H9 (cell line): ENCODE measurements at regions not wholly inside any gene's neighbourhood (a gene's known extent, or its start where the extent isn't known, plus 50 kb on each side); places are given as distances from the start of the nearest gene placed in this dataset.

Source experiments
- DNase-seq: peaks from one replicate; pipeline ENCODE4 v3.0.0-alpha.2; 2017
- H2AFZ ChIP-seq: one replicate; pipeline ENCODE4 v1.6.1; 2013; ENCODE audit warnings: mild to moderate bottlenecking, low read length, control low read depth, moderate library complexity
- H2AK5ac ChIP-seq: 2 replicates; pipeline ENCODE4 v1.6.1; 2013; ENCODE audit warnings: low read length, control low read depth, mixed read lengths; ENCODE audit not compliant: insufficient read length
- H2BK120ac ChIP-seq: one replicate; pipeline ENCODE4 v1.6.1; 2013; ENCODE audit warnings: low read depth, mild to moderate bottlenecking, low read length, control low read depth, inconsistent platforms; ENCODE audit not compliant: poor library complexity, severe bottlenecking
- H2BK12ac ChIP-seq: 2 replicates; pipeline ENCODE4 v1.6.1; 2013; ENCODE audit warnings: low read length, control low read depth, mixed read lengths, low read depth; ENCODE audit not compliant: insufficient read length
- H2BK15ac ChIP-seq: 2 replicates; pipeline ENCODE4 v1.6.1; 2013; ENCODE audit warnings: low read depth, low read length, control low read depth
- H2BK20ac ChIP-seq: one replicate; pipeline ENCODE4 v1.6.1; 2013; ENCODE audit warnings: low read depth, mild to moderate bottlenecking, low read length, control low read depth, inconsistent platforms; ENCODE audit not compliant: poor library complexity, severe bottlenecking
- H2BK5ac ChIP-seq: 2 replicates; pipeline ENCODE4 v1.6.1; 2013; ENCODE audit warnings: low read length, control low read depth, mixed read lengths; ENCODE audit not compliant: insufficient read length
- H3K14ac ChIP-seq: 2 replicates; pipeline ENCODE4 v1.6.1; 2013; ENCODE audit warnings: low read length, control low read depth; ENCODE audit not compliant: insufficient read depth
- H3K18ac ChIP-seq: 2 replicates; pipeline ENCODE4 v1.6.1; 2013; ENCODE audit warnings: low read depth, mild to moderate bottlenecking, mixed read lengths, low read length, control low read depth; ENCODE audit not compliant: insufficient read length
- H3K23ac ChIP-seq: 2 replicates; pipeline ENCODE4 v1.6.1; 2013; ENCODE audit warnings: low read length, control low read depth, mixed read lengths, low read depth; ENCODE audit not compliant: insufficient read length
- H3K23me2 ChIP-seq: 2 replicates; pipeline ENCODE4 v1.6.1; 2013; ENCODE audit warnings: low read depth, mild to moderate bottlenecking, mixed read lengths, low read length, control low read depth; ENCODE audit not compliant: insufficient read length, poor library complexity, severe bottlenecking
- H3K27ac ChIP-seq: 2 replicates; pipeline ENCODE4 v1.5.1; 2013; ENCODE audit warnings: low read length, control low read depth, mixed read lengths, low read depth; ENCODE audit not compliant: insufficient read length
- H3K27me3 ChIP-seq: 2 replicates; pipeline ENCODE4 v1.6.1; 2013; ENCODE audit warnings: low read length, control low read depth, inconsistent platforms; ENCODE audit not compliant: insufficient read depth
- H3K4ac ChIP-seq: 2 replicates; pipeline ENCODE4 v1.6.1; 2013; ENCODE audit warnings: low read depth, mild to moderate bottlenecking, control low read depth, inconsistent platforms, low read length, moderate library complexity
- H3K4me1 ChIP-seq: 2 replicates; pipeline ENCODE4 v1.6.1; 2013; ENCODE audit warnings: low read length, control low read depth, inconsistent platforms; ENCODE audit not compliant: insufficient read depth
- H3K4me2 ChIP-seq: 2 replicates; pipeline ENCODE4 v1.6.1; 2013; ENCODE audit warnings: low read length, control low read depth, mixed read lengths; ENCODE audit not compliant: insufficient read length, insufficient read depth
- H3K56ac ChIP-seq: 2 replicates; pipeline ENCODE4 v1.6.1; 2013; ENCODE audit warnings: low read depth, mild to moderate bottlenecking, mixed read lengths, low read length, control low read depth; ENCODE audit not compliant: insufficient read length
- H3K79me1 ChIP-seq: 2 replicates; pipeline ENCODE4 v1.6.1; 2013; ENCODE audit warnings: low read depth, mild to moderate bottlenecking, moderate library complexity, low read length, control low read depth, inconsistent platforms; ENCODE audit not compliant: insufficient read depth, poor library complexity, severe bottlenecking
- H3K79me2 ChIP-seq: 2 replicates; pipeline ENCODE4 v1.6.1; 2013; ENCODE audit warnings: low read length, control low read depth, inconsistent platforms; ENCODE audit not compliant: insufficient read depth
- H3K9ac ChIP-seq: 2 replicates; pipeline ENCODE4 v1.6.1; 2013; ENCODE audit warnings: low read length, control low read depth, mixed read lengths; ENCODE audit not compliant: insufficient read length; ENCODE audit errors: extremely low read depth
- H3K9me3 ChIP-seq: one replicate; pipeline ENCODE4 v1.6.1; 2013; ENCODE audit warnings: low read depth, low read length, inconsistent platforms; ENCODE audit not compliant: control insufficient read depth
- H3T11ph ChIP-seq: one replicate; pipeline ENCODE4 v1.6.1; 2013; ENCODE audit warnings: mild to moderate bottlenecking, low read length, control low read depth, inconsistent platforms
- H4K20me1 ChIP-seq: one replicate; pipeline ENCODE4 v1.6.1; 2013; ENCODE audit not compliant: control insufficient read depth, insufficient read length, insufficient read depth
- H4K5ac ChIP-seq: 2 replicates; pipeline ENCODE4 v1.6.1; 2013; ENCODE audit warnings: low read depth, mild to moderate bottlenecking, mixed read lengths, low read length, control low read depth; ENCODE audit not compliant: insufficient read length
- H4K8ac ChIP-seq: replicated peaks from 2 replicates; pipeline ENCODE4 v1.6.1; 2013; ENCODE audit warnings: low read length, control low read depth, mixed read lengths, low read depth; ENCODE audit not compliant: insufficient read length
- H4K91ac ChIP-seq: 2 replicates; pipeline ENCODE4 v1.6.1; 2013; ENCODE audit warnings: low read depth, mild to moderate bottlenecking, moderate library complexity, mixed read lengths, low read length, control low read depth; ENCODE audit not compliant: insufficient read length
- H3K27ac Mint-ChIP-seq, 3 experiments: 2 replicates in 2 of 3; 3 replicates in 1 of 3; pipeline ENCODE4 v1.8.0; 2020 to 2021; ENCODE audit warnings: mixed read lengths in 3 of 3, mild to moderate bottlenecking in 1 of 3, moderate library complexity in 1 of 3
- H3K27me3 Mint-ChIP-seq: 2 replicates; pipeline ENCODE4 v1.8.0; 2021; ENCODE audit warnings: low read depth, mild to moderate bottlenecking, moderate library complexity, mixed read lengths
- H3K36me3 Mint-ChIP-seq, 3 experiments: 2 replicates in 2 of 3; 3 replicates in 1 of 3; pipeline ENCODE4 v1.8.0; 2020 to 2021; ENCODE audit warnings: low read depth in 3 of 3, mixed read lengths in 3 of 3; ENCODE audit not compliant: insufficient read depth in 1 of 3
- H3K4me1 Mint-ChIP-seq, 2 experiments: 2 replicates each; pipeline ENCODE4 v1.8.0; 2020; ENCODE audit warnings: mixed read lengths in 2 of 2
- H3K4me3 Mint-ChIP-seq, 2 experiments: 2 replicates in 1 of 2; 3 replicates in 1 of 2; pipeline ENCODE4 v1.8.0; 2020 to 2021; ENCODE audit warnings: mild to moderate bottlenecking in 2 of 2, mixed read lengths in 2 of 2, moderate library complexity in 1 of 2
- H3K9me3 Mint-ChIP-seq, 2 experiments: 2 replicates in 1 of 2; 3 replicates in 1 of 2; pipeline ENCODE4 v1.8.0; 2020; ENCODE audit warnings: mild to moderate bottlenecking in 2 of 2, mixed read lengths in 2 of 2, moderate library complexity in 1 of 2
- CTCF ChIP-seq: fragments of 200-600 bp; sonication (generic); conservative IDR thresholded peaks from 3 replicates; pipeline ENCODE4 v1.8.0; 2021; ENCODE audit warnings: antibody characterized with exemption, mild to moderate bottlenecking
- WGBS: extraction: QIAGEN DNeasy Blood & Tissue Kit; methylation state at CpG from one replicate; pipeline ENCODE4 v1.1.7; 2013; ENCODE audit warnings: missing lambda C conversion rate, low lambda C conversion rate, mixed read lengths; ENCODE audit not compliant: insufficient read length; ENCODE audit errors: extremely low coverage; 5-methylcytosine and 5-hydroxymethylcytosine counted together

- peaks cover 0 to 5% of the 10 kb centered on the region in 2 experiments; a peak in 1 of 4 replicates for H3K4me1 Mint-ChIP-seq
- H3K4ac ChIP-seq = no peak overlapping the region
These were observed 379.7 kb downstream of the BMP2 start for GRCh38 chr20:7147220-7147601.

More at GRCh38 chr20:7147220-7147601, 379.7 kb downstream of the BMP2 start:
- Histone ChIP-seq H3K18ac (no peak overlapping the region), H3K23me2 (no peaks in the 10 kb centered on the region), H3K4me2 (no peak overlapping the region), H2BK20ac (no peak overlapping the region), H2AK5ac (no peak overlapping the region), H3T11ph (no peak overlapping the region), H3K9ac (no peak overlapping the region), H3K14ac (no peak overlapping the region), H3K4me1 (no peaks in the 10 kb centered on the region), H3K9me3 (no peaks in the 10 kb centered on the region), H3K79me1 (no peaks in the 10 kb centered on the region), H2BK5ac (no peak overlapping the region), H4K5ac (no peak overlapping the region), H4K20me1 (no peaks in the 10 kb centered on the region), H4K91ac (no peak overlapping the region), H2BK120ac (no peak overlapping the region), H3K79me2 (no peaks in the 10 kb centered on the region), H3K56ac (no peak overlapping the region), H4K8ac (no peak overlapping the region), H2BK12ac (no peak overlapping the region), H3K23ac (no peak overlapping the region), H2BK15ac (no peak overlapping the region), H3K27me3 (no peaks in the 10 kb centered on the region), H3K27ac (no peak overlapping the region), H2AFZ (no peak overlapping the region)
- TF ChIP-seq CTCF = no peak
- Mint-ChIP-seq H3K4me3 (no peak overlapping the region), H3K9me3 (no peaks in the 10 kb centered on the region), H3K36me3 (no peaks in the 10 kb centered on the region), H3K27me3 (no peaks in the 10 kb centered on the region), H3K27ac (no peak overlapping the region)
- DNase-seq = no peak
- WGBS = no CpG with 5 or more reads among the region's 4 CpGs
